SH-SY5Y (cell line): ENCODE measurements at regions not wholly inside any gene's neighbourhood (a gene's known extent, or its start where the extent isn't known, plus 50 kb on each side); places are given as distances from the start of the nearest gene placed in this dataset.

Experiments used
- GATA2 ChIP-seq: IDR thresholded peaks from 2 replicates; pipeline ENCODE4 v1.6.1; 2011; ENCODE audit warnings: mild to moderate bottlenecking, low read depth, low read length
- GATA3 ChIP-seq: IDR thresholded peaks from 2 replicates; pipeline ENCODE4 v1.6.1; 2011; ENCODE audit warnings: low read depth, mild to moderate bottlenecking, low read length, moderate library complexity

- no peak for TF ChIP-seq GATA3
- no peak for TF ChIP-seq GATA2
Observed at GRCh38 chr3:22660606-22661005, 542.5 kb upstream of the UBE2E2 start.
